Nephron progenitor cell (in vitro differentiated cells): ENCODE measurements at regions not wholly inside any gene's neighbourhood (a gene's known extent, or its start where the extent isn't known, plus 50 kb on each side); places are given as distances from the start of the nearest gene placed in this dataset.

Source experiments
- DNase-seq: peaks from one replicate; pipeline ENCODE4 v3.0.0; 2021
- H3K27ac Mint-ChIP-seq: 2 replicates; pipeline ENCODE4 v1.8.0; 2021; ENCODE audit warnings: mild to moderate bottlenecking, moderate library complexity, mixed read lengths
- H3K27me3 Mint-ChIP-seq: 2 replicates; pipeline ENCODE4 v1.8.0; 2021; ENCODE audit warnings: mild to moderate bottlenecking, low read depth, mixed read lengths; ENCODE audit not compliant: poor library complexity
- H3K36me3 Mint-ChIP-seq: 2 replicates; pipeline ENCODE4 v1.8.0; 2021; ENCODE audit warnings: low read depth, mixed read lengths
- H3K4me1 Mint-ChIP-seq: 2 replicates; pipeline ENCODE4 v1.8.0; 2021; ENCODE audit warnings: mixed read lengths
- H3K4me3 Mint-ChIP-seq: 2 replicates; pipeline ENCODE4 v1.8.0; 2021; ENCODE audit warnings: mild to moderate bottlenecking, moderate library complexity, mixed read lengths
- H3K9me3 Mint-ChIP-seq: 2 replicates; pipeline ENCODE4 v1.8.0; 2021; ENCODE audit warnings: mild to moderate bottlenecking, moderate library complexity, mixed read lengths
- TF ChIP-seq, protein P1 (sequence below): fragments of 200-600 bp; sonication (generic); IDR thresholded peaks from 2 replicates; pipeline ENCODE4 v1.5.0; 2021; ENCODE audit warnings: antibody characterized with exemption

DNA sequence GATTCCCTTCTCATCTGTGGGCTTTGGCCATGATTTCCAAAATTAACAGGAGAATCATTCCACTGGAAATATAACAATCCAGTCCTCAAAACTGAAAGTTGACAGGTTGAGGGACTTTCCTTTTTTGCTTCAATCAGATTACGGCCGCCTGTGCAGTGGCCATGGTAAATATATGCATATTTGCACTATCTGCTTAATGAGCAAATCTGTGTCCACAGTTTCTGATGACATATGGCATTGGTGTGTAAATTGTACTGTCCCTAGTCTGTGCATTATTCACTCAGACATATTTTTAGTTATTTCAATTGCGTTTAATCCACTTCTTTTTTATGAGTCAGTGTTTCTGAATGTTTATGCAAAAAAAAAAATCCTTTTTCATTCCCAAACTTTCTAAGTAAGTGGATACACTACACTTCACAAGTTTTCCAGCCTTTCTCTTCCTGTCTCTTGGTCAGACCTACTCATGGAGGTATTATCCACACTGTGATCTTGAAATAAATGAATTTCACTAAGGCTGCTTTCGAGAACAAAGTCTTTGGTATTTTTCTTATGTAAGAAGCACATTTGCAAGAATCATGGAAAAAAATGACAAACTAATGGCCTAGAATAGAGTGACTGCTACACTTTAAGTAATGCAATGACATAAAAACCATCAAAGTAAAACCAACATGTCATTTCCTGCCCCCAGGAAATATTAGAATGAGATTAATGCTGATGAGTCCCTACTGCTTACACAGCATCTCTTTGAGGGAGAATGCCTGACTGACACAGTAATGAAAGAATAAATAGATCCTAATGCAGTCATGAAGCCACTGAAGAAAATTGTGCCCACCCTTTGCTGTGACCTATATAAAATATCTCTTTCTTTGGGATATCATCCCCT, 76.4 kb upstream of the MTNR1B start:
- Mint-ChIP-seq H3K4me3 (no peak overlapping the region), H3K27me3 (no peaks in the 10 kb centered on the region), H3K36me3 (peaks cover 47% of the 10 kb centered on the region), H3K9me3 (no peaks in the 10 kb centered on the region), H3K27ac (no peak overlapping the region), H3K4me1 (peaks cover 11% of the 10 kb centered on the region)
- TF ChIP-seq, protein P1, sequence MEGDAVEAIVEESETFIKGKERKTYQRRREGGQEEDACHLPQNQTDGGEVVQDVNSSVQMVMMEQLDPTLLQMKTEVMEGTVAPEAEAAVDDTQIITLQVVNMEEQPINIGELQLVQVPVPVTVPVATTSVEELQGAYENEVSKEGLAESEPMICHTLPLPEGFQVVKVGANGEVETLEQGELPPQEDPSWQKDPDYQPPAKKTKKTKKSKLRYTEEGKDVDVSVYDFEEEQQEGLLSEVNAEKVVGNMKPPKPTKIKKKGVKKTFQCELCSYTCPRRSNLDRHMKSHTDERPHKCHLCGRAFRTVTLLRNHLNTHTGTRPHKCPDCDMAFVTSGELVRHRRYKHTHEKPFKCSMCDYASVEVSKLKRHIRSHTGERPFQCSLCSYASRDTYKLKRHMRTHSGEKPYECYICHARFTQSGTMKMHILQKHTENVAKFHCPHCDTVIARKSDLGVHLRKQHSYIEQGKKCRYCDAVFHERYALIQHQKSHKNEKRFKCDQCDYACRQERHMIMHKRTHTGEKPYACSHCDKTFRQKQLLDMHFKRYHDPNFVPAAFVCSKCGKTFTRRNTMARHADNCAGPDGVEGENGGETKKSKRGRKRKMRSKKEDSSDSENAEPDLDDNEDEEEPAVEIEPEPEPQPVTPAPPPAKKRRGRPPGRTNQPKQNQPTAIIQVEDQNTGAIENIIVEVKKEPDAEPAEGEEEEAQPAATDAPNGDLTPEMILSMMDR = no peak
- no peak for DNase-seq

- Mint-ChIP-seq H3K4me1 (no peaks in the 10 kb centered on the region), H3K36me3 (peaks cover 39% of the 10 kb centered on the region), H3K9me3 (no peaks in the 10 kb centered on the region), H3K4me3 (no peak overlapping the region), H3K27me3 (no peaks in the 10 kb centered on the region), H3K27ac (no peak overlapping the region)
- TF ChIP-seq, protein P1 = no peak
- no peak for DNase-seq
These were observed 75.3 kb upstream of the MTNR1B start for GRCh38 chr11:92894197-92894596.

GRCh38 chr11:92897487-92897886, 72.0 kb upstream of the MTNR1B start:
- Mint-ChIP-seq H3K9me3 (no peaks in the 10 kb centered on the region), H3K27me3 (no peaks in the 10 kb centered on the region)

GRCh38 chr11:92902417-92902816, 67.0 kb upstream of the MTNR1B start:
- H3K27ac Mint-ChIP-seq = no peak overlapping the region
- H3K4me3 Mint-ChIP-seq = no peak overlapping the region
- H3K4me1 Mint-ChIP-seq = no peaks in the 10 kb centered on the region
- TF ChIP-seq, protein P1 = no peak
- H3K27me3 Mint-ChIP-seq = no peaks in the 10 kb centered on the region
- DNase-seq = no peak
- H3K9me3 Mint-ChIP-seq = peaks cover 9% of the 10 kb centered on the region
- peaks cover 5% of the 10 kb centered on the region for H3K36me3 Mint-ChIP-seq

More at GRCh38 chr11:92897487-92897886, 72.0 kb upstream of the MTNR1B start:
- H3K4me1 Mint-ChIP-seq = no peaks in the 10 kb centered on the region
- DNase-seq = no peak
- no peak overlapping the region for H3K4me3 Mint-ChIP-seq
- TF ChIP-seq, protein P1 = no peak
- H3K27ac Mint-ChIP-seq = peak overlapping the region; percentile 29
- H3K36me3 Mint-ChIP-seq = peaks cover 12% of the 10 kb centered on the region

DNA sequence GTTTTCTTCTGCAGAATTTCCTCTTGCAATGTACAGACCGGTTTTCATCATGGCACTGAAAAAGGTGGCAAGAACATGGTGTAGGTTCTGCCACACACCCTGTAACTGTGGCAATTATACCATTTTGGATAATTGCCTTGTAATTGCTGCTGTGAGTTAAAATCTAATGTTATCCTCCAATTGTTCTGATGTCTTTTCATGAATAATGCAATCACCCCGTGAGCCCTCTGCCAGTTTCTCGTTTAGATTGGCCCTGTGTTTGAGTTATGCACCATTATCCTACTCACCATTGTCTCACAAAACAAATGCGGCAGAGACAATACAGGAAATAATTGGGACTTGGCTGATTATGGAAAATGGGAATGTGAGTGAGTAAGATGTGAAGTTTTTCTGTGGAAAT, 61.8 kb upstream of the MTNR1B start:
- no peak for DNase-seq
- no peak overlapping the region for H3K4me3 Mint-ChIP-seq
- H3K27ac Mint-ChIP-seq = no peak overlapping the region
- H3K4me1 Mint-ChIP-seq = no peaks in the 10 kb centered on the region
- H3K9me3 Mint-ChIP-seq = peaks cover 9% of the 10 kb centered on the region
- H3K36me3 Mint-ChIP-seq = no peaks in the 10 kb centered on the region
- no peaks in the 10 kb centered on the region for H3K27me3 Mint-ChIP-seq
- TF ChIP-seq, protein P1 = no peak

- Mint-ChIP-seq H3K27me3 (peaks cover 6% of the 10 kb centered on the region), H3K36me3 (no peaks in the 10 kb centered on the region), H3K9me3 (peaks cover 3% of the 10 kb centered on the region), H3K4me3 (no peak overlapping the region), H3K27ac (no peak overlapping the region), H3K4me1 (no peaks in the 10 kb centered on the region)
- no peak for DNase-seq
- TF ChIP-seq, protein P1 = no peak
These were observed 60.2 kb upstream of the MTNR1B start for GRCh38 chr11:92909214-92909613.
